NCI-H1105 (cell line): ENCODE measurements at regions not wholly inside any gene's neighbourhood (a gene's known extent, or its start where the extent isn't known, plus 50 kb on each side); places are given as distances from the start of the nearest gene placed in this dataset.
A peak's percentile ranks its signal among the peaks of the same experiment; 100 is the strongest.
"Not testable (repeated sequence)": the region's sequence is repeated elsewhere in the genome, so short reads cannot be mapped to it uniquely, and the experiment has no call there.

ENCODE experiments used
- DNase-seq: peaks from one replicate; lab custom pipeline; 2025; lab: John Stamatoyannopoulos, UW

GRCh38 chr5:91241460-91241859, 141.7 kb downstream of the ARRDC3 start:
- DNase-seq: not testable (repeated sequence)

GRCh38 chr5:91240175-91240574, 142.9 kb downstream of the ARRDC3 start:
- no peak for DNase-seq

- DNase-seq: no peak
These were observed 147.8 kb downstream of the ARRDC3 start for GRCh38 chr5:91235271-91235694.

- no peak for DNase-seq
These were observed 150.6 kb downstream of the ARRDC3 start for GRCh38 chr5:91232523-91232922.

GRCh38 chr5:91229031-91229727, 153.9 kb downstream of the ARRDC3 start:
- no peak for DNase-seq

GRCh38 chr5:91228188-91228587, 154.9 kb downstream of the ARRDC3 start:
- DNase-seq: no peak

GRCh38 chr5:91225848-91226686, 157.1 kb downstream of the ARRDC3 start:
- no peak for DNase-seq

GRCh38 chr5:91224969-91225368, 158.1 kb downstream of the ARRDC3 start:
- peak; percentile 64 for DNase-seq

GRCh38 chr5:91224456-91224855, 158.7 kb downstream of the ARRDC3 start:
- DNase-seq: no peak

GRCh38 chr5:91223886-91224285, 159.2 kb downstream of the ARRDC3 start:
- DNase-seq: no peak

GRCh38 chr5:91222482-91222881, 160.6 kb downstream of the ARRDC3 start:
- no peak for DNase-seq

GRCh38 chr5:91221917-91222316, 161.2 kb downstream of the ARRDC3 start:
- DNase-seq: no peak

- no peak for DNase-seq
These were observed 163.2 kb downstream of the ARRDC3 start for GRCh38 chr5:91219803-91220371.

- no peak for DNase-seq
These were observed 163.9 kb downstream of the ARRDC3 start for GRCh38 chr5:91219091-91219802.

GRCh38 chr5:91217859-91218258, 165.3 kb downstream of the ARRDC3 start:
- no peak for DNase-seq

- DNase-seq: no peak
These were observed 168.5 kb downstream of the ARRDC3 start for GRCh38 chr5:91214571-91214970.
